Activated CD8-positive, alpha-beta T cell treated with anti-CD3 and anti-CD28 coated beads, Interleukin-2, amount 10 ng/mL, durations not matched to agents 7 days and 5 days (primary cell): ENCODE measurements at regions not wholly inside any gene's neighbourhood (a gene's known extent, or its start where the extent isn't known, plus 50 kb on each side); places are given as distances from the start of the nearest gene placed in this dataset.

Experiments used
- ATAC-seq: fragments of 150-1000 bp; cut with Tn5 transposase; one replicate; pipeline ENCODE4 v1.10.0; 2021; ENCODE audit warnings: moderate library complexity
- CTCF ChIA-PET: fragments of 350-600 bp; sonication (Branson Sonifier 250); formaldehyde crosslinking; loops from one replicate; lab custom pipeline; 2021; ENCODE audit warnings: antibody characterized with exemption; lab: Charles Lee
- POLR2A ChIA-PET: fragments of 350-600 bp; sonication (Branson Sonifier 250); formaldehyde crosslinking; loops from one replicate; lab custom pipeline; 2021; ENCODE audit warnings: antibody characterized with exemption; lab: Charles Lee
- DNase-seq: peaks from one replicate; pipeline ENCODE4 v3.0.0-alpha.2; 2020
- H3K27ac Mint-ChIP-seq: one replicate; pipeline ENCODE4 v1.8.0; 2021; ENCODE audit warnings: mild to moderate bottlenecking, mixed read lengths
- H3K27me3 Mint-ChIP-seq: one replicate; pipeline ENCODE4 v1.8.0; 2021; ENCODE audit warnings: low read depth, mixed read lengths
- H3K36me3 Mint-ChIP-seq: one replicate; pipeline ENCODE4 v1.8.0; 2021; ENCODE audit warnings: low read depth, mixed read lengths
- H3K4me1 Mint-ChIP-seq: one replicate; pipeline ENCODE4 v1.8.0; 2021; ENCODE audit warnings: low read depth, mixed read lengths
- H3K4me3 Mint-ChIP-seq: one replicate; pipeline ENCODE4 v1.8.0; 2021; ENCODE audit warnings: mild to moderate bottlenecking, mixed read lengths
- H3K9me3 Mint-ChIP-seq: one replicate; pipeline ENCODE4 v1.8.0; 2022; ENCODE audit warnings: mixed read lengths; ENCODE audit not compliant: insufficient read depth

DNA sequence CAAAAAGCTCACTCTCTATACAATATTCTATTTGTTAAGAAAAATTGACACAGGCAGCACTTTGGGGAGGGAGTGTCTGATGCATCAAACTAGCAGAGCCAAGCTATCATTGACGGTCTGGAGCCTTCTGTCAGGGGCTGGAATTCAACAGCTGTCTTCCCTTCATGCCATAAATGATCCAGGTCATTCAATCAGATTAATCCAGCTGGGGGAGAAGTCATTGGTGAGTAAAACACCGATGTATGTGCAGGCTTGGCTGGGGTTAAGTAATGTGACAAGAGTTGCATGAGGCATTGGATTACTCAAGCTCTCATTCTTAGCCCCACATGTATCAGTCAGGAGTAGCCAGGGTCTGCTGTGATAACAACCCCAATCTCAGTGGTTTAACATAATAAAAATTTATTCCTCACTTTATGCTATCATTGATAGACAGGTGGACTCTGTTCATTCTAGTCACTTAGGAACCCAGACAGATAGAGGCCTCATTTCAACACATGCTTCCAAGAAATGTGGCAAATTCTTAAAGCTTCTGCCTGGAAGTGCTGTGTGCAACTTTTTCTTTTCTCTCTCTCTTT lies 118.1 kb upstream of the GADD45A start:
- H3K27me3 Mint-ChIP-seq, result no peaks in the 10 kb centered on the region
- ATAC-seq (no peak), DNase-seq (no peak)
- no peaks in the 10 kb centered on the region for H3K4me1 Mint-ChIP-seq
- H3K4me3 Mint-ChIP-seq, result no peak overlapping the region
- H3K36me3 Mint-ChIP-seq, result no peaks in the 10 kb centered on the region
- ChIA-PET POLR2A (interaction anchor here (1.0 to 1.1 kb wide), 2 partner anchors 137 to 193 kb away, joined by 3 read pairs; partner anchors contain the start of gene SERBP1), CTCF (interaction anchor here (1.6 kb wide), 1 partner anchor 193 kb away, joined by 7 read pairs; no protein-coding TSS in a partner anchor)
- no peak overlapping the region for H3K27ac Mint-ChIP-seq
- H3K9me3 Mint-ChIP-seq, result no peaks in the 10 kb centered on the region

DNA sequence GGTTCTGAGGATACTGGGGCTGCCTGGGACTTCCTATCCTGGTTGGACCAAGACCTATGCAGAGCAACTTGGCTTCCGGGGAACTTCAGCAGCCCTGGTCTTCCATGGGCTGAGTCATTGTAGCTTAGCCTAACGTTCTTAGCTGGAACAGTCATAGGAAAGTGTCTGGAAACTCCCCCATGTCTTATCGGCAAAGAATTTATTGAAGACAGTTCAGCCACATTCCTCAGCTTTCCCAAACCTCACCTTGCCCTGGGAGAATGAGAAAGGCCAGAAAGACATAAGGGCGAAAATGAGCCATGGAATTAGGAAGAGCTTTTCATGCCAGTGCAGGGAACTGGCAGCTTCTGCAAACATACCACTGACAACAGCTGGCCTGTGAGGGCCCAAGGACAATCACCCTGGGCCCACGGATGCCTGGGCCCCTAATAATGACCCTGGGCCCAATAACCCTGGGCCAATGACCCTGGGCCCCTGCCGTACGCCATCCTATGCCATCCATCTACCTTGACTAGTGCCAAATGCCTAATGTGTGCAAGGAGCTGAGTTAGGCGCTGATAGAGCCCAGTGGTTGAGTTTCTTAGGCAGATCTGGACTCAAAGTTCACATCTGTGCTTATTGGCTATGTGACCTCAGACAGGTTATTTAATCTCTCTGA lies 114.4 kb upstream of the GADD45A start:
- ATAC-seq (no peak), DNase-seq (no peak)
- no peak overlapping the region for H3K4me3 Mint-ChIP-seq
- ChIA-PET CTCF (interaction anchor here (1.2 to 4.8 kb wide), 4 partner anchors 9 to 189 kb away, joined by 3 to 39 read pairs (median 14); no protein-coding TSS in a partner anchor), POLR2A (no interaction called here)
- H3K36me3 Mint-ChIP-seq, result no peaks in the 10 kb centered on the region
- H3K27ac Mint-ChIP-seq, result no peak overlapping the region
- H3K9me3 Mint-ChIP-seq, result no peaks in the 10 kb centered on the region
- peaks cover 3% of the 10 kb centered on the region for H3K27me3 Mint-ChIP-seq
- no peaks in the 10 kb centered on the region for H3K4me1 Mint-ChIP-seq

DNA sequence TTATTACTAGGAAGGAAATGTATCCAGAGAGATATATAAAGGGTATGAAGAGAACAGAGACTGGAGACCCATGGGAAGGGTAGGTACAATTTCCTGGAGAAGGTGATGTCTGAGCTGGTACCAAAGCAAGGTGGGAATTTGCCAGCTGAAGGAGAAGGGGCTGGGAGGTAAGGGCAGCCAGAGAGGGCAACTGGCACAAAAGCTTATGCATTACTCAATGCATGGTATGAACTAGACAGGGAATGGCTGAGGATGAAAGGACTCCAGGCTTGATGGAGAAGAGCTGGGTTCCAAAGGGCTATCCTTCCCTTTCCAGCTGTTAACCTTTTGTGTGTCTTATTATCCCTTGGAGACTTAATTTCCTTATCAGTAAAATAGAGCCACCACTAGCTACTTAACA lies 113.6 kb upstream of the GADD45A start:
- no peak for ATAC-seq
- Mint-ChIP-seq H3K27ac (no peak overlapping the region), H3K36me3 (no peaks in the 10 kb centered on the region), H3K4me1 (no peaks in the 10 kb centered on the region), H3K9me3 (no peaks in the 10 kb centered on the region), H3K27me3 (peaks cover 3% of the 10 kb centered on the region), H3K4me3 (no peak overlapping the region)
- ChIA-PET POLR2A (no interaction called here), CTCF (interaction anchor here (0.6 to 4.8 kb wide), 5 partner anchors 10 to 189 kb away, joined by 3 to 39 read pairs (median 6); no protein-coding TSS in a partner anchor)
- DNase-seq, result no peak

DNA sequence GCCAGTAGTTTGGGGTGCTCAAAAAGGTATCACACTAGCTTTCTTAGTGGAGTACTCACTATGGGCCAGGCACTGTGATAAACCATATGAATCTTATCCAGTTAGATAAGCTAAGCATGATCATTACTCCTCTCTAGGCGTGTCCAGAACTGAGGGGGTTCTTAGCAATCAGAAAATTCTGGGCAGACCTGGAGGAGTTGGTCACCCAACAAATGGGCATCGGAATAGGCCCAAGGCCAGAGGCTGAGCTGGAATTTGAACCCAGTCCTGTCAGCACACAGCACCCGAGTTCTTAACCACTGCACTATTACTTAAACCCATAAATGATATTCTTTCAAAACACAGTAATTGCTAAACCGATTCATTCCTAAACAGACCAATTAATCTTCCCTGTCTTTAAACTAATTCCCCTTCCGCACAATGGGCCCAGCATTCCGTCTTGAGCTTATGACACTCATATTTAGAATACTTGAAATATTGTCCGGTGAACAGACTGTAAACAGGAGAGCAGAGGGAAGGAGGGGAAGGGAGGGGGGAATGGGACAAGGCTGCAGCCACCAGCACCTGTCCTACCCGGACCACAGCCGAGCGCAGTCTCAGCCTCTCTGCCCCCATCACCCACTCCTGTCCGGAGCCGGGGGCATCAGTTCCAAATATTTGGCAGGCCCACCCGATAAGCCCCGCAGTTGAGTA lies 113.0 kb upstream of the GADD45A start:
- ATAC-seq, result no peak
- Mint-ChIP-seq H3K27ac (no peak overlapping the region), H3K4me3 (no peak overlapping the region), H3K4me1 (no peaks in the 10 kb centered on the region), H3K9me3 (no peaks in the 10 kb centered on the region), H3K27me3 (peaks cover 3% of the 10 kb centered on the region), H3K36me3 (no peaks in the 10 kb centered on the region)
- CTCF ChIA-PET, result interaction anchor here (2.4 to 4.8 kb wide), 4 partner anchors 10 to 189 kb away, joined by 6 to 39 read pairs (median 19); no protein-coding TSS in a partner anchor
- DNase-seq, result no peak
- POLR2A ChIA-PET, result interaction anchor here (0.6 kb wide), 1 partner anchor 37 kb away, joined by 3 read pairs; no protein-coding TSS in a partner anchor

DNA sequence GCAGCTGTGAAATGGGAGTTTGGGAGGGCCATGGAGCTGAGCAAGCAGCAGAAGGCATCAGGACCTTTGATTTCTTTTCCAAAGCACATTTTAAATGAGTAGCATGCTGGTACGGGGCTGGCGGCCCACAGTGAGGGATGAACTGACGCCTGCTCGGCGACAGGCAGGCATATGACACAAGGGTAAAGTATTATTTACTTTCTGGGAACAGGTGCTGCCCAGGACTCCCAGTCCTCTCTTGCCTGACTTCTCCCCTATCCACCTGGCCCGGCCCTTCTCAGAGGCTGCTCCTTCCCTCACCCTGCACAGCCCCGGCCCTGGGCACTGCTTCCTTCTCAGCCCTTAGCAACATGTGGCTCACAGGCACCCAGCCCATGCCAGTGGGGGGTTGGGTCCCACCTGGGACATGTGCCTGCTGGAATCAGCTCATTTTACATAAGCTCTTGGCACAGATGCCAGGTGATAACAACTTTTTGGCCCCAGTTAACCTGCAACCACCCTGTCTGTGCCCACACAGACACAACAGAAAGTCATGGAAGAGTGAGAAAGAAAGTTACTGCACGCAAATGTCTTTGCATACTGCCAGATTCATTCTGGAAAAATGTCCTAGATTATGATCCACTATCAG lies 112.3 kb upstream of the GADD45A start:
- no peak for DNase-seq
- ATAC-seq, result no peak
- peaks cover 3% of the 10 kb centered on the region for H3K27me3 Mint-ChIP-seq
- H3K27ac Mint-ChIP-seq, result no peak overlapping the region
- ChIA-PET POLR2A (interaction anchor here (0.6 kb wide), 1 partner anchor 37 kb away, joined by 3 read pairs; no protein-coding TSS in a partner anchor), CTCF (interaction anchor here (3.5 to 4.8 kb wide), 2 partner anchors 11 to 188 kb away, joined by 15 to 39 read pairs; no protein-coding TSS in a partner anchor)
- H3K9me3 Mint-ChIP-seq, result no peaks in the 10 kb centered on the region
- H3K36me3 Mint-ChIP-seq, result no peaks in the 10 kb centered on the region
- H3K4me3 Mint-ChIP-seq, result no peak overlapping the region
- H3K4me1 Mint-ChIP-seq, result no peaks in the 10 kb centered on the region

DNA sequence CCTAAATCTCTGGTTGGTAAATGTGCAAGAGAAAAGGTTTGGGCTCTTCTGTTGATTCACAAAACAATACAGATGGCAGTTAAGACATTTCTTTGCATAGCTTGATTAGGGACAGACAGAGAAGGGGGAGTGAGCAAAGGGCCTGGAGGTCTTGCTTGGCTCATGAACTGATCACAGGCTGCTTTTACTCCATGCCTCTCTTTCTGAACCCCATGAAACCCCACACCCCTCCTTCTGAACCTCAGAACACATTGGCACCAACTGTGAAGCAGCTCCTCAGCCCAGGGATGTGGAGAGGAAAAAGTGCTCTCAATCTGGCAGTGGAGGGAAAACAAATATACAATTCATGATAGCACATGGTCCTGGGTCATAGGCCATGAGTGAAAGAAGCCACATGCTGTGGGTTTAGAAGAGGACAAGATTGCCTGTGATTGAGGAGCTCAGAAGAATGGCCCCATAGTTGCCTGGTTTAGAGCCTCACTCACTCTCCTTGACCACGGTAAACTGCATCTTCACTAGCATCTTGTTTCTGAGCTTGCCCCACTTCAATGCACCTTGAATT lies 111.6 kb upstream of the GADD45A start:
- H3K36me3 Mint-ChIP-seq, result no peaks in the 10 kb centered on the region
- no peak for ATAC-seq
- H3K27me3 Mint-ChIP-seq, result peaks cover 5% of the 10 kb centered on the region

DNA sequence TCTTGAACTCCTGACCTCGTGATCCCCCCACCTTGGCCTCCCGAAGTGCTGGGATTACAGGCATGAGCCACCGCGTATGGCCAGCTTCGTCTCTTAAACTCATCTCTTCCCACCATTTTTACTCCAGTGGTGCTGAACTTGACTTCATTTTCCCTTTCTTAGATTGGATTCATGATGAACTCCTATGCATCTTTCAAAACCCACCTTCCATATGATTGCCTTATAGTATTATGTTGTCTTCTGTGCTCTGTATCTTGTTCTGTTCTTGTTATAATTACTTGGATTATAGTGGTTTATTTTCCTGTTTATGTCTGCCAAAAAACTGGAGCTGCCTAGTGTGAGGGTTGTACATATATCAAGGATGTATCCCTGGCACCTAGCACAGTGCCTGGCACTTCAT lies 110.8 kb upstream of the GADD45A start:
- H3K4me3 Mint-ChIP-seq, result no peak overlapping the region
- H3K27ac Mint-ChIP-seq, result no peak overlapping the region
- peaks cover 2% of the 10 kb centered on the region for H3K4me1 Mint-ChIP-seq
- ChIA-PET CTCF (interaction anchor here (3.5 kb wide), 1 partner anchor 186 kb away, joined by 15 read pairs; no protein-coding TSS in a partner anchor), POLR2A (no interaction called here)
- peaks cover 6% of the 10 kb centered on the region for H3K27me3 Mint-ChIP-seq
- ATAC-seq, result no peak
- DNase-seq, result no peak
- H3K9me3 Mint-ChIP-seq, result no peaks in the 10 kb centered on the region
- H3K36me3 Mint-ChIP-seq, result no peaks in the 10 kb centered on the region

More for the DNA sequence above, 111.6 kb upstream of the GADD45A start:
- ChIA-PET POLR2A (no interaction called here), CTCF (interaction anchor here (3.5 to 4.8 kb wide), 2 partner anchors 12 to 187 kb away, joined by 15 to 39 read pairs; no protein-coding TSS in a partner anchor)
- no peaks in the 10 kb centered on the region for H3K9me3 Mint-ChIP-seq
- no peak overlapping the region for H3K27ac Mint-ChIP-seq
- H3K4me3 Mint-ChIP-seq, result no peak overlapping the region
- no peak for DNase-seq
- peaks cover 2% of the 10 kb centered on the region for H3K4me1 Mint-ChIP-seq

DNA sequence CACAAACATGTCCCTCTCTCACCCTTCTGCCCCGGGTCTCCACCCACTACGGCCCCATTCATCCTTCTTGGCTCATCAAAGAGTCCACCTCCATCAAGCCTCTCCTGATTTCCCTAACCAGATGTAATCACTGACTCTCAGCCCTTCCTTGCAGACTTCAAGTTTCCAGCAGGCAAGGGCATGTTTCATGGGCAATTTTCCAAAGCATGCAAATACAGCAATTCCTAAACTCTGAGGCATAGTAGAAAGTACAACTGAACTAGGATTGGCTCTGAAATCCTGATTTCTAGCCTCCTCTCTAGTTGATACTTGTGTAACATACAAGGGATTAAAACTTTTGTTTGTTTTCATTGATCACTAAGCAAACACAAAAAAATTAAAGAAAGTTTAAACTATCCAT lies 109.1 kb upstream of the GADD45A start:
- Mint-ChIP-seq H3K36me3 (no peaks in the 10 kb centered on the region), H3K27ac (no peak overlapping the region), H3K27me3 (peaks cover 6% of the 10 kb centered on the region), H3K4me1 (peaks cover 2% of the 10 kb centered on the region), H3K9me3 (no peaks in the 10 kb centered on the region), H3K4me3 (no peak overlapping the region)
- no peak for ATAC-seq
- DNase-seq, result no peak
- ChIA-PET CTCF (no interaction called here), POLR2A (no interaction called here)

DNA sequence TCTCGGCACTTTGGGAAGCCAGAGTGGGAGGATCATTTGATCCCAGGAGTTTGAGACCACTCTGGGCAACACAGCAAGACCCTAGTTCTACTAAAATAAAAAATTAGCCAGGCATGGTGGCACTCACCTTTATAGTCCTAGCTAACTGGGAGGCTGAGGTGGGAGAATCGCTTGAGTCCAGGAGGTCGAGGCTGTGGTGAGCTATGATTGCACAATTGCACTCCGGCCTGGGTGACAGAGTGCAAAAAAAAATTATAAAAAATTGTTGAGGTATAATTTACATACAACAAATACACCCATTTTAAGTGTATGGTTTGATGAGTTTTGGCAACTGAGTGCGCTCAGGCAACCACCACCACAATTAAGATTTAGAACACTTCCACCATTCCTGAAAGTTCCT lies 108.5 kb upstream of the GADD45A start:
- H3K4me3 Mint-ChIP-seq, result no peak overlapping the region
- DNase-seq, result no peak
- H3K4me1 Mint-ChIP-seq, result peaks cover 2% of the 10 kb centered on the region
- CTCF ChIA-PET, result no interaction called here
- H3K36me3 Mint-ChIP-seq, result no peaks in the 10 kb centered on the region
- POLR2A ChIA-PET, result no interaction called here
- H3K27me3 Mint-ChIP-seq, result peaks cover 6% of the 10 kb centered on the region
- H3K27ac Mint-ChIP-seq, result no peak overlapping the region
- H3K9me3 Mint-ChIP-seq, result no peaks in the 10 kb centered on the region
- ATAC-seq, result no peak

DNA sequence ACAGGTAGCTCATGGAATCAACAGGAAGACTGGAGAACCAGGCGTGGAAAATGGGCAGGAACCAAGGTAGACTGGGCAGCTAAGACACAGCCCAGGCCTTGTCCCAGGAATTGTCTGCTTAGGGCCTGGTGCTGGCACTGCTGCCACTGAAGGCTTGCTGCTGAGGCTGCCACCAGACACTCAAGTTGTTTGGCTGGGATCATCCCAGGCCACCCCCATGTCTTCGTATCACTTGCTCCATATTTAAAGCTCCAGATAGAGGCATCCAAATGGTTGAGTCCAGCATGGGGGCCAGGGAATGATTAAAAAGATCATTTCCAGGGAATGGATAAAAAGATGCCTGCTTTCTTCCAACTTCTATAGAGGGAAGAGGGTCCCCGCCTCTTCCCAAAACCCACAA lies 107.4 kb upstream of the GADD45A start:
- Mint-ChIP-seq H3K27ac (no peak overlapping the region), H3K27me3 (peaks cover 6% of the 10 kb centered on the region), H3K9me3 (no peaks in the 10 kb centered on the region), H3K4me1 (peaks cover 3% of the 10 kb centered on the region), H3K36me3 (no peaks in the 10 kb centered on the region), H3K4me3 (no peak overlapping the region)
- no peak for ATAC-seq
- DNase-seq, result no peak
- POLR2A ChIA-PET, result interaction anchor here (0.6 kb wide), 1 partner anchor 117 kb away, joined by 5 read pairs; no protein-coding TSS in a partner anchor
- CTCF ChIA-PET, result no interaction called here

DNA sequence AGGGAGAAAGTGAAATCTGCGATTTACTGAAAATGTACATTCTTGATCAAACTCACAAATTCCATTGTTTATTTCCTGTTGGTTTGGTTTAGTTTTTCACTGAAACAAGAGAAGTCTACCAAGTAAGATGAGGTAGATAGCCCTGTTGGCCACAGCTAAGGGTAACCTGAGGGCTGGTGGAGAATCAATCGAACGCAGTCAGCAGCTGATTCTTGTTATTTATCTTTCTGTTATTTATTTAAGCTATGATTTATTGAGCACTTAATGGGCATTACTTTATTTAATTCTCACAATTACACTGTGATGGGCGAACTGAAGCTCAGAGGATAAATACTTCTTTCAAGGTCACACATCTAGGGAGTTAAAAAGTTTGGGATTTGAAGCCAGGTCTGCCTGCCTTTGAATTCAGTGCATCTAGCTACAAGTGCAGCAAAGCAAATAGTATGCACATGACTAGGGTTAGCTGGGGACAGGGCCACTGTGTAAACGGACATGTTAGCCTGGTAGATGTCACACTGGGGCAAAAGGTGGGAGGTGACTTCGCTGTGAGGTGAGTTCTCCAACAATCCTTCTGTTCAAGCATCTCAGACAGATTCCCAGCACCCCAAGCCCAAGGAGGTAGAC lies 106.5 kb upstream of the GADD45A start:
- Mint-ChIP-seq H3K36me3 (no peaks in the 10 kb centered on the region), H3K4me3 (no peak overlapping the region), H3K27me3 (peaks cover 6% of the 10 kb centered on the region), H3K9me3 (no peaks in the 10 kb centered on the region), H3K27ac (no peak overlapping the region), H3K4me1 (peaks cover 12% of the 10 kb centered on the region)
- CTCF ChIA-PET, result no interaction called here
- DNase-seq (no peak), ATAC-seq (no peak)
- POLR2A ChIA-PET, result no interaction called here
